Activated naive CD8-positive, alpha-beta T cell treated with anti-CD3 and anti-CD28 coated beads for 36 hours (primary cell): ENCODE measurements at regions not wholly inside any gene's neighbourhood (a gene's known extent, or its start where the extent isn't known, plus 50 kb on each side); places are given as distances from the start of the nearest gene placed in this dataset.

Experiments used
- DNase-seq: peaks from one replicate; pipeline ENCODE4 v3.0.0; 2021
- H3K27ac Mint-ChIP-seq: one replicate; pipeline ENCODE4 v1.8.0; 2022; ENCODE audit warnings: mild to moderate bottlenecking, moderate library complexity, mixed read lengths
- H3K27me3 Mint-ChIP-seq: one replicate; pipeline ENCODE4 v1.8.0; 2022; ENCODE audit warnings: mild to moderate bottlenecking, mixed read lengths
- H3K36me3 Mint-ChIP-seq: one replicate; pipeline ENCODE4 v1.8.0; 2021; ENCODE audit warnings: mild to moderate bottlenecking, mixed read lengths
- H3K4me1 Mint-ChIP-seq: one replicate; pipeline ENCODE4 v1.8.0; 2021; ENCODE audit warnings: mixed read lengths
- H3K4me3 Mint-ChIP-seq: one replicate; pipeline ENCODE4 v1.8.0; 2022; ENCODE audit warnings: mild to moderate bottlenecking, moderate library complexity, mixed read lengths
- H3K9me3 Mint-ChIP-seq: one replicate; pipeline ENCODE4 v1.8.0; 2022; ENCODE audit warnings: mixed read lengths

- Mint-ChIP-seq H3K9me3 (no peaks in the 10 kb centered on the region), H3K4me1 (no peaks in the 10 kb centered on the region), H3K27ac (no peak overlapping the region), H3K4me3 (no peak overlapping the region), H3K27me3 (peaks cover 7% of the 10 kb centered on the region), H3K36me3 (no peaks in the 10 kb centered on the region)
- no peak for DNase-seq
Observed at GRCh38 chr1:56426587-56427381, 152.6 kb downstream of the PLPP3 start.

DNA sequence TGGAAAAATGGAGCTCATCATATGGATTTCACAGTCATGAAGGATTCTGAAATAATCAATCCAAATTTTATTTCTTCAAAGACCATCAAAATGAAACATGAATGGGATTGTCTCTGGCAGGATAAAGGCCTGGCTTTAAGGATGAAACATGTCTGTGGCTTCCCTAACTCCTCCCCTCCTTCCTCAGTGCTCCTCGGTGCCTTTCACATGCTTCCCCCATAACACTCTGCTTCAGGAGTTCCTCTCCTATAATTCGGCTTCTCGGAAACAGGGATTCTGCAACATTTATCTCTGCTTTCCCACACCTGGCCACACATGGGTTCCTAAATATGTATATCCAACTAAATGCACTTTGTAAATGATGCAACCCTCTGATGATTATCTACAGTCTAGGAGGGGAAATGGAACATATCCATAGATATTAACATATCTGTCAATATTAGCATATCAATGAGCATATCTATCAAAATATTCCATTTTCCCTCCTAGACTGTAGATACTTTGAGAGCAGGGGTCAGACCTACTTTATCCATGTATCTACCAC is 153.8 kb downstream of the PLPP3 start:
- no peak for DNase-seq
- H3K9me3 Mint-ChIP-seq, result no peaks in the 10 kb centered on the region
- H3K27ac Mint-ChIP-seq, result no peak overlapping the region
- H3K27me3 Mint-ChIP-seq, result peaks cover 7% of the 10 kb centered on the region
- H3K36me3 Mint-ChIP-seq, result no peaks in the 10 kb centered on the region
- H3K4me3 Mint-ChIP-seq, result no peak overlapping the region
- H3K4me1 Mint-ChIP-seq, result no peaks in the 10 kb centered on the region

GRCh38 chr1:56424744-56425493 is 154.4 kb downstream of the PLPP3 start:
- Mint-ChIP-seq H3K27me3 (peaks cover 7% of the 10 kb centered on the region), H3K4me1 (no peaks in the 10 kb centered on the region), H3K9me3 (no peaks in the 10 kb centered on the region), H3K27ac (no peak overlapping the region), H3K4me3 (no peak overlapping the region), H3K36me3 (no peaks in the 10 kb centered on the region)
- no peak for DNase-seq

DNA sequence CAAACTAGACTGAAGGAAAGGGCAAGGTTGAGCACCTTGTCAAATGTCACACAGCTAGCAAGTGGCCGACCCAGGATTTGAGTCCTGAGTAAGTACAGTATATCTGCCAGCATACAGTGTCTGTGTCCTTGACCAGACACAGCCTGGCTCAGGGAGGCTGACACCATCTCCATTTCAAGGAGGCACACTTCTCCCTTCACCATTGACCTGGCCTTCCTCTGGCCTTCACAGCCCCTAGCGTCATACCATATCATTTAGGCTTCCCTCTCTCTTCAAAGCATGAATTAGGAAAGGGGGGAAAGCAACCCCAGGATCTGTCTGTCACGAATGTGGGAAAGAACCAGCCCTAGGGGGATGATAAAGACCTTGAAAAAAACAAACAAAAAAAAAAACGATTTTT is 155.6 kb downstream of the PLPP3 start:
- no peak for DNase-seq
- no peaks in the 10 kb centered on the region for H3K4me1 Mint-ChIP-seq
- H3K27ac Mint-ChIP-seq, result no peak overlapping the region
- no peaks in the 10 kb centered on the region for H3K36me3 Mint-ChIP-seq
- peaks cover 7% of the 10 kb centered on the region for H3K27me3 Mint-ChIP-seq
- no peak overlapping the region for H3K4me3 Mint-ChIP-seq
- H3K9me3 Mint-ChIP-seq, result no peaks in the 10 kb centered on the region

DNA sequence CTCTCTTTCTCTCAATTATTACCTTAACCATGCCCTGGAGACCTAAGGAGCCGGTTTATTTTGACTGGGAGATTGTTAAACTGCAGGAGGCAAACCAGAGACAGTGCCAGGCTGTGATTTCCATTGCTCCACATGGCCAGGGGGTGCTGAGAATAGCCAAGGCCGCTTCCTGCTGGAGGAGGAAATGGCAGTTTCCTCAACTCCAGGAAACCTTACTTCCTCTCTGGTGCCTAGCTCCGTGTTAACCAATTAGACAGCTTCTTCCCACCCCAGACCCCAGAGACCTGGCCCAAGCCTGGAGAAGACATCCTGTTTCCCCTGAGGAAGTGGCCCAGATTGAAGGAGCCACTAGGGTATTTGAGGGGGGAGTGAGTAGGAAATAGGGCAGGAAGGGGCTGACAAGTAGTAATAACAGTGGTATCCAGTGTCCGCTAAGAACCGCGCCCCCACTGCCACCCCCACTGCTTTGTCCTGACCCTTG is 161.2 kb downstream of the PLPP3 start:
- DNase-seq, result no peak
- H3K9me3 Mint-ChIP-seq, result no peaks in the 10 kb centered on the region
- no peaks in the 10 kb centered on the region for H3K36me3 Mint-ChIP-seq
- no peak overlapping the region for H3K4me3 Mint-ChIP-seq
- H3K4me1 Mint-ChIP-seq, result no peaks in the 10 kb centered on the region
- no peak overlapping the region for H3K27ac Mint-ChIP-seq
- H3K27me3 Mint-ChIP-seq, result peaks cover 3% of the 10 kb centered on the region

- no peaks in the 10 kb centered on the region for H3K4me1 Mint-ChIP-seq
- no peak overlapping the region for H3K4me3 Mint-ChIP-seq
- DNase-seq, result no peak
- no peaks in the 10 kb centered on the region for H3K9me3 Mint-ChIP-seq
- no peaks in the 10 kb centered on the region for H3K27me3 Mint-ChIP-seq
- H3K36me3 Mint-ChIP-seq, result no peaks in the 10 kb centered on the region
- no peak overlapping the region for H3K27ac Mint-ChIP-seq
Observed at GRCh38 chr1:56417646-56418045, 161.7 kb downstream of the PLPP3 start.

GRCh38 chr1:56416495-56416894 is 162.9 kb downstream of the PLPP3 start:
- no peak for DNase-seq
- Mint-ChIP-seq H3K27ac (no peak overlapping the region), H3K4me3 (no peak overlapping the region), H3K9me3 (no peaks in the 10 kb centered on the region), H3K27me3 (no peaks in the 10 kb centered on the region), H3K4me1 (no peaks in the 10 kb centered on the region), H3K36me3 (no peaks in the 10 kb centered on the region)

DNA sequence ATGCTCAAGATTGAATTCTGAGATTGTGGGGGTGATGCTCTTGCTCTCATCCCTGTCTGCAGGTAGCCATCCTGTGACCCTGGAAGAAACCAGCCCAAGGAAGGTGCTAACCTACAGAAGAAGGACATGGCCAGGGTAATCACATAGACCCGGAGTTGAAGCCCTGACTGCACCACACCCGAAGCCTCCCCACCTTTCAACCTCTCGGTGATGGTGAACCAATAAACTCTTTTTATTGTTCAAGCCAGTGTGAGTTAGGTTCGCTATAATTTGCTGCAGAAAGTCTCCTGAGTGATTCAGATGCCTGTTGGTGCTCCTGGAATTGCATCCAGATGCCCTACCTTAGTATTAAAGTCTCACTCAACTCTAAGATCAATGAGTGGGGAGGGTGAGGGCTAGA is 163.6 kb downstream of the PLPP3 start:
- Mint-ChIP-seq H3K9me3 (no peaks in the 10 kb centered on the region), H3K27me3 (no peaks in the 10 kb centered on the region), H3K4me1 (no peaks in the 10 kb centered on the region), H3K4me3 (no peak overlapping the region), H3K36me3 (no peaks in the 10 kb centered on the region), H3K27ac (no peak overlapping the region)
- DNase-seq, result no peak

DNA sequence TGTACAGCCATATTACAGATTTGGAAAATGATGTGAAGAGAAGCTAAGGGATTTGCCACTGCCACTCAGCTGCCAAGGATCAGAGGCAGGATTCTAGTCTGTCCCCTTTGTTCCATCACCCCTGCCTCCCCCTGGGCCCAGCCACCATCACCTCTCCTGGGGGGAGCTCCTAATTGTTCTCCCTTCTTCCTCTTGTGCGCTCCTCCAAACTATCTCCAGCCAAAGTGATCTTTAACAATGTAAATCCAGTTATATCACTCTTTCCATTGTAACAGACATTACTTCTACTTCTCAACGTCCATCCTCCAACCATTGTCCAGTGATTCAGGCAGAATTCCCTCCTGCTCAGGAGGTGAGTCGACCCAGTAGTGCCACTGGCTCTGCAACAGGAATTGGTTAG is 164.1 kb downstream of the PLPP3 start:
- no peaks in the 10 kb centered on the region for H3K27me3 Mint-ChIP-seq
- DNase-seq, result no peak
- no peak overlapping the region for H3K27ac Mint-ChIP-seq
- H3K9me3 Mint-ChIP-seq, result no peaks in the 10 kb centered on the region
- no peaks in the 10 kb centered on the region for H3K4me1 Mint-ChIP-seq
- no peak overlapping the region for H3K4me3 Mint-ChIP-seq
- no peaks in the 10 kb centered on the region for H3K36me3 Mint-ChIP-seq

DNA sequence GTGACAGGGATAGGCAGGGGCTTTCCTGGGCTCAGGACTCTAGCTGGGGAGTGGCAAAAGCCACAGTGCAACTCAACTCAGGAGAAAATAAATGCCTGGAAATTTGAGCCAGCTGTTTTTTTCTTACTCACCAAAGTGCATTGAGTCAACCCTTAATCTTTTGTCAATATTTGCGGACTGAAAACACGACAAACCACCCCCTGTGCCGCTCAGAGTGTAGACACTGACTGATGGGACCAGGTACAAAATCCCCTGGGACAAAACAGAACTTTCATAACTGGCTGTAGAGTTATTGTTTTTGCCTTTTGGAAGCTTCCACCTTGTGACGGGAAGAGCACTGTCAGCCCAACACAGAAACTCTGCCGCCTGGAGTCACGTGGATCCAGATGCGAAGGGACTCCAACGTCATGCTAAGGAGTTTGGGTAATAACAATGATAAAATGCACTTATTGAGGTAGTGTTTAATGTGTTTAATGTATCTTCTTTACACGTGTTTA is 164.6 kb downstream of the PLPP3 start:
- Mint-ChIP-seq H3K27ac (no peak overlapping the region), H3K4me3 (no peak overlapping the region), H3K9me3 (no peaks in the 10 kb centered on the region), H3K4me1 (no peaks in the 10 kb centered on the region), H3K27me3 (no peaks in the 10 kb centered on the region), H3K36me3 (no peaks in the 10 kb centered on the region)
- DNase-seq, result no peak

DNA sequence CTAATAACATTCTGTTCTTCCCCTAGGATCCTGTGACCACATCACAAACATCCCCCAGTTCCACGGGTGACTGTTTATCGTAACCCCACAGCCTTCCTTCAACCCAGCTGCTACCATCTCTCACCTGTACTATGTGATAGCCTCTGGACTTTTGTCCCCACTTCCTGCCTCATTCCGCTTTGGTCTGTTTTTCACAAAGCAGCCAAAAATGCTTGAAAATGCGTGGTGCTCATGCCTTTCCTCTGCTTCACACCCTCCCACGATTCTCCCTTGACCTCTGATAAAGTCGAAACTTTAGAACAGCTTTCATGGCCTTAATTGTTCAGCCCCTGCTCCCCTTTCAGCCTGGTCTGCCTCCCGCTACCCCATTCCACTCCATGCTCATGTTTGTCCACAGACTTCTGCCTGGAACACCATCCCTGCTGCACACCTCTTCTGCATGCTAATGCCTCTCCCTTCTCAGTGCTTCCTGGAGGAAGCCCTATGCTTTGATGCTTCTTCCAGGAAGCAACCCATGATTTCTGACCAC is 165.6 kb downstream of the PLPP3 start:
- Mint-ChIP-seq H3K27ac (no peak overlapping the region), H3K36me3 (no peaks in the 10 kb centered on the region), H3K9me3 (no peaks in the 10 kb centered on the region), H3K4me3 (no peak overlapping the region), H3K27me3 (no peaks in the 10 kb centered on the region), H3K4me1 (no peaks in the 10 kb centered on the region)
- DNase-seq, result no peak

DNA sequence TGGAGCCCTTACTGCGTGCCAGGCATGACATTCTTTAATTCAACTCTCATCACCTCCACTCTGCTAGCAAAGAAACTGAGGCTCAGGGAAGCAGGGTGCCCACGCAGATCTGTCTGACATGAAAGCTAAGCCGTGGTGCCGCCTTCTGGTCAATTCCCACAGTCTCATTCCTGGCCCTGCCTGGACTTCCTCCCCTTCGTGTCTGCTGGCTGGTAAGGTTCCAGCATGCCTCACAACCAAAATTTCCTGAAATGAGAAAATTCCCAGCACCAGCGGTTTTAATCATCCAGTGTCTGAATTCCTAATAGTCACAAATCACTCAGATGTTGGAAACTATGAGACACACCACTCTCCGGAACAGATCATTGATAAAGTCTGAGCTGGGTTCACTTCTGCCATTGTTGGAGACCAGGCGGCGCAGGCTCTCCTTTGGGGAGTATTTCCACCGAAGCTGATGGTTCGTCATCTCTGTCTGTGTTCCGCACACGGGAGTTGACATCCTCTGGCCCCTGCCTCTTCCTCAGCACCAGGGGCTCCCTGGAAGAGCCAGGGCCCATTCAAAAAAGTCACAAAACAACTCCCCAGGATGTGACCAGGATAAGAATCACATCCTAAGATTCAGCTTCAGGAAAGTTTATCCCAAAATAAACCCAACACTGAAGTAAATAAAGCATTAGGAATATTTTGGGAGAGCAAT is 167.7 kb downstream of the PLPP3 start:
- no peaks in the 10 kb centered on the region for H3K4me1 Mint-ChIP-seq
- no peak overlapping the region for H3K27ac Mint-ChIP-seq
- no peaks in the 10 kb centered on the region for H3K27me3 Mint-ChIP-seq
- no peak overlapping the region for H3K4me3 Mint-ChIP-seq
- no peaks in the 10 kb centered on the region for H3K36me3 Mint-ChIP-seq
- no peak for DNase-seq
- no peaks in the 10 kb centered on the region for H3K9me3 Mint-ChIP-seq

GRCh38 chr1:56411021-56411420 is 168.3 kb downstream of the PLPP3 start:
- no peaks in the 10 kb centered on the region for H3K4me1 Mint-ChIP-seq

GRCh38 chr1:56410405-56410804 is 169.0 kb downstream of the PLPP3 start:
- Mint-ChIP-seq H3K4me3 (no peak overlapping the region), H3K27ac (no peak overlapping the region), H3K36me3 (no peaks in the 10 kb centered on the region)

More at GRCh38 chr1:56411021-56411420, 168.3 kb downstream of the PLPP3 start:
- Mint-ChIP-seq H3K9me3 (no peaks in the 10 kb centered on the region), H3K27me3 (no peaks in the 10 kb centered on the region), H3K27ac (no peak overlapping the region), H3K4me3 (no peak overlapping the region), H3K36me3 (no peaks in the 10 kb centered on the region)
- DNase-seq, result no peak

More at GRCh38 chr1:56410405-56410804, 169.0 kb downstream of the PLPP3 start:
- Mint-ChIP-seq H3K27me3 (no peaks in the 10 kb centered on the region), H3K9me3 (no peaks in the 10 kb centered on the region), H3K4me1 (no peaks in the 10 kb centered on the region)
- DNase-seq, result no peak
